NCI-H2171 (cell line): ENCODE measurements at regions not wholly inside any gene's neighbourhood (a gene's known extent, or its start where the extent isn't known, plus 50 kb on each side); places are given as distances from the start of the nearest gene placed in this dataset.
"Not testable (repeated sequence)": the region's sequence is repeated elsewhere in the genome, so short reads cannot be mapped to it uniquely, and the experiment has no call there.

ENCODE experiments used
- DNase-seq: peaks from one replicate; lab custom pipeline; 2025; lab: John Stamatoyannopoulos, UW

DNA sequence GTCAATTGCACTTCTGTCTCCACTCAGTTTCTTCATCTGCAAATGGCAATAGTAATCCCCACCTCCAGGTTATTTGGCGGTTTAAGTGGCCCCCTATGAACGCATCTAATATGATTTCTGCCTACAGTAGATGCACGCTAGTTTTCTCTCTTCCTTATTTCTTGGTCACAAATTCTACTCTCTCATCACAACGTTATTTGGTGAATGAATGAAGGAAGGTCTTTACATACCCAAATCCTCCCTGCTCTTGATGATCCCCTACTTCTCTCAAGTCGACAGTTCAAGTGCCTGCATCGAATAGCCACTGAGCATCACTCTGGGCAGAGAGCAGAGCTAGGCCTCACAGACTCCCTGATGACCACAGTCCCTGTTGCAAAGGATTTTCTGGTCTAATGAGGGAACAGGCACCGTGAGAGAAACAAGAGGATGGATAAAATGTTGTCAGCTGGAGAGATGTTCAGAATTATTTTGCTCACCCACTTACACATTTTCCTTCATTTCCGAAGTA, 181.2 kb upstream of the SMAD3 start:
- DNase-seq = no peak

DNA sequence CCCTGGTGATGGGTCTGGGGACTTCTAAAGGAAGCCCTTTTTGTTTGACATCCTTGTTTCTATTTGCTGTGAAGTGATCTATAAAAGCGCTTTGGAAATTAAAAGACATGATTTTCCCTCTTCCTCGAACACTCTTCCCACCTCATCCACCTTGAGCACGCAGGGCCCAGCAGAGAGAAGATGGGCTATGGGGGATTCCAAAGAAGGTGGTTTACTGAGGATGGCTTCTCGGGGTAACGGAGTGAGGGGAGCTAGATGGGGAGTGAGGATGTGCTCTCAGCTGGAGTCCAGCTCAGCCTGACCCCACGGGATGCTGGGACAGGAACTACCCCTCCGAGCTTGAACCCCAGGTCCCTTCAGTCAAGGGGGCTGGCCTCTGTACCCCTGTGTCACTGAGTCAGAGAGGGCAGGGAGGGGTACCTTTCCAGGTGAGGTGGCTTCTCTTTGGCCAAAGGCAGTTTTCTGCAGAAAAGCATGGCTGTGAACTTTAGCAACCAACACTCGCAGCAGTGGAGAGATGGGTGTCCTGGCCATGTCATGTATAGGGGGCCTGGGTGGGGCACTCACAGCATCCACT, 180.7 kb upstream of the SMAD3 start:
- DNase-seq = no peak

DNA sequence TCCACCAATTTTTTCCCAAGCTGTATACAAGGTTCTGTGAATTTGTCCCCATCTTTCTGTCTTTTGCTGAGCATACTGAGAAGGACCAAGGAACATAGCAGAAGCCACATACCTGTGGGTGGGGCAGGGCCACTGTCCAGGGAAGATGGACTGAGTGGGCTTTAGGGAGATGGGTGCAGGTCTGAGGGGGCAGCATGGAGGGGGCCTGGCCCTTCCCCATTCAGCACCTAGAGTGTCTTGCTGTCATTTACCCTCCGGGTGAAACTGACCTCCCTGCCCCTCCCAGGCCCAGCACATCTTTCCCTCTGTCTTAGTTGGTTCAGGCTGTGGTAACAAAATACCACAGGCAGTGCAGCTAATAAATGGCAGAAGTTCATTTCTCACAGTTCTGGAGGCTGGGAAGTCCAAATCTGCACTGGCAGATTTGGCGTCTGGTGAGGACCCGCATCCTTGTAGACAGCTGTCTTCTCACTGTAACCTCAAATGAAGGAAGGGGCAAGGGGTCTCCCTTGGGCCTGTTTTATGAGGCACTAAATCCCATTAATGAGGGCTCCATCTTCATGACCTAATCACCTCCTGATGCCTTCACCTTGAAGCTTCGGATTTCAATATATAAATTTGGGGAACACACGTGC, 180.0 kb upstream of the SMAD3 start:
- no peak for DNase-seq

- no peak for DNase-seq
These were observed 179.1 kb upstream of the SMAD3 start for GRCh38 chr15:66886241-66886675.

DNA sequence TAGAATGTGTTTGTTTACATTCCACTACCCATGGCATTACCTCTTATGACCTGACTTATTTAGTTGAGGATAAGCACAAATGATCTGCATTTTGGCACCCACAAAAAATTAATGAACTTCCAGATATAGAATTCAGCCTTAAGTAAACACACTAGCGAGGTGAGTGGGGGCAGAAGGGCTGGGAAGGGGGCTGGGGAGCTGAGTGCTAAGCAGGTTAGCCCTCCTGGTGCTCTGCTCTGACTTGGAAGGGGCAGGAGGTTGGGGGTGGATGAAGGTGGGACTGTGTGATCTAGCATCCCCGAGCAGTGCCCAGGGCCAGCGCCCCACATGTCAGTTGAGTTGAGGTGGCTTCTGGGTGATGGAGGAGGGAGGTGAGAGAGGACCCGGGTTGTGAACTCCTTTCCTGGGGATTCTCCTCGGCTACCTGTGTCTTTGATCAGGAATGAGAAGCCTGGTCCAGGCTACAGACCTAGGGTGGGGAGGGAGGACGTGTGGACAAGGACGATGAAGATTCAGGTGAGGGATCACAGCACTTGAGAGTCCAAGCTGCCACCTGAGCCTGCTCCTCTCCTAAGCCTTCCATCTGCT, 178.6 kb upstream of the SMAD3 start:
- DNase-seq = no peak

- not testable (repeated sequence) for DNase-seq
These were observed 176.1 kb upstream of the SMAD3 start for GRCh38 chr15:66889298-66889697.

DNA sequence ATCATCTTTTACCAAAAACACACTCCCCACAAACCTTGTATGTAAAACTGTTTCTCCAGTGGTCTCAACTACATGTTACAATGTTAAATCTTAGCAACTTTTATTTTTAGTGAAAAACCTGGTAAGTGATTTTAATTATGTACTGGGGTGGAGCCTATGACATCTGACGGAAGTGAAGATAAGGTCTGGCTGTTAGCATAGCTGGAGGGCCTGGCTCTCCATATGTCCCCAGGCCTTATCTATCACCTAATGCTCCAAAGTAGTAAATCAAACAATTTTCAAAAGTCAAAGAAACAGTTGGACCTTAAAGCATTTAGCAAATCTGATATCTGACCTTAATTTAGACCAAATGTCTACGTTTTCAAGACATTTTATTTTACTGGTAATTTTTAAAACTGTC, 173.6 kb upstream of the SMAD3 start:
- DNase-seq = no peak

DNA sequence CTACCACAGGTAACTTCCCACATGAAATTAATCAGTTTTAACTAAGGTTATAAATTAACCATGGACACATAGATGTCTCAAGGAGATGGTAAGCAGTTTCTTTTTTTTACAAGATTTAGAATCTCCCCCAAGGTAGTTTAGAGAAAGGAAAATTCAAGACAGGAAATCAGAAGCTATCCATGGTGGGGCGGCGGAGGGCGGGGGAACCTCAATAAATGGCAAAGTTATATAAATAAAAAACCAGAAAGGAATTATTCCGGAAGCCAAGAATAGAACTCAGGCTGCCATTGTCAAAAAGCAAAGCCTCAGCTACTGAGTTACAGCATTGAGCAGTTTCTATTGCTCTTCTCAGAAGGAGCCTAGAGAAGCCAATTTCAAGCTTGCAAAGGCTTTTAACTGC, 172.1 kb upstream of the SMAD3 start:
- no peak for DNase-seq

DNA sequence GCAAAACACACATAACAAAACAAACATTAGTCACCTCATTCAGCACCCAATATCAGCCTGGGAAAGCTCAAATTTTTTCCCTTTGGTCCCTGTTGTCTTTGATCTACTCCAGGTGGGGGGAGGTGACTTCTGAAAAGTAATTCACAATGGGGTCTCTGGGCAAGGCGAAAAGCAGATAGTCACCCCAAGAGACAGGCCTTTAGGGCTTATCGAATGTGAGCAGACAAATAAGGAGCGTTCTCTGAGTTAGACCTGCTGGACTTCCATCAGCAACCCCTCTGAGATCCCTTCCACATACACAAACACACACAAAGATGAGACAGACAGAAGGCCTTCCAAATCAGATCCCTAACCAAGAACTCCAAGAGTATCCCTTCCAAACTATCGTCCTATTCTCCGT, 171.0 kb upstream of the SMAD3 start:
- no peak for DNase-seq

DNA sequence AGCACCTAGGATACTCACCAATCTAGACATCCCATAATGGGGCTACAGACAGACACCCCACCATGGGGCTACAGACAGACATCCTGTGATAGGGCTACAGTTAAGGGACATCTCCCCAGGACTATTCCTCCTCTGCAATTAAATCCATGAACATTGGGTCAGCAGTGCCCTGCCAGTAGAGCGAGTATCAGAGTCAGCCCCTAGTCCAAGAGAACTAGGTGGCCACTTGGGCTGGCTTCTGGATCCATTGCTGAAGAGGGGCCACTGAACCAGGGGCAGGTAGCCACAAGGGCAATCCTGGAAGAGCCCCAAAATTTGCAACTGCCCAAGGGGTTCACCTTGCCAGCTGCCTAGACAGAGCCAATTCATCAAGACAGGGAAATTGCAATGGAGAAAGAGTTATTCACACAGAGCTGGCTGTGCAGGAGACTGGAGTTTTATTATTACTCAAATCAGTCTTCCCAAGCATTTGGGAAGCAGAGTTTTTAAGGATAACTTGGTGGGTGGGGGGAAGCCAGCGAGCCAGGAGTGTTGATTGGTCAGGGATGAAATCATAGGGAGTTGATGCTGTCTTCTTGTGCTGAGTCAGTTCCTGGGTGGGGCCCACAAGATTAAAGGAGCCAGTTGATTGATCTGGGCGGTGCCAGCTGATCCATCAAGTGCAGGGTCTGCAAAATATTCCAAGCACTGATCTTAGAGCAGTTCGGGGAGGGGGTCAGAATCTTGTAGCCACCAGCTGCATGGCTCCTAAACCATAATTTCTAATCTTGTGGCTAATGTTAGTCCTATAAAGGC, 170.2 kb upstream of the SMAD3 start:
- DNase-seq = no peak

GRCh38 chr15:66895794-66896453, 169.5 kb upstream of the SMAD3 start:
- DNase-seq = no peak

DNA sequence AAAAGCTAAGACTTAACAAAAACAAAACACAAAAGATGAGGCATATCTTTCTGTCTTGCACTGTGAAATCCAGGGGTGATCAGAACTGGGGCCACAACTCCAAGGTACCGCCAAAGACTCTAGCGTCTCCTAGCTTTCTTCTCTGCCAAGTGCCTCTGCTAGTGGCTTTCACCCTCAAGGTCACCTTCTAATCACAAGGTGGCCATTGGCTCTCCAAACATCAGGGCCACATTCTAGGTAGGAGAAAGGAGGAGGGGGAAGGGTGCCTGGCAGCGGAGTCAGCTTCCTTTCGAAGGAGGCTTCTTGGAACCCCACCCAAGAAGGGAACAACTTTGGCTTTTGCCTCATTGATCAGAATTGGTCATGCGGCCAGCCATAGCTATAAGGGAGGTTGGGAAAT, 168.8 kb upstream of the SMAD3 start:
- DNase-seq = no peak

DNA sequence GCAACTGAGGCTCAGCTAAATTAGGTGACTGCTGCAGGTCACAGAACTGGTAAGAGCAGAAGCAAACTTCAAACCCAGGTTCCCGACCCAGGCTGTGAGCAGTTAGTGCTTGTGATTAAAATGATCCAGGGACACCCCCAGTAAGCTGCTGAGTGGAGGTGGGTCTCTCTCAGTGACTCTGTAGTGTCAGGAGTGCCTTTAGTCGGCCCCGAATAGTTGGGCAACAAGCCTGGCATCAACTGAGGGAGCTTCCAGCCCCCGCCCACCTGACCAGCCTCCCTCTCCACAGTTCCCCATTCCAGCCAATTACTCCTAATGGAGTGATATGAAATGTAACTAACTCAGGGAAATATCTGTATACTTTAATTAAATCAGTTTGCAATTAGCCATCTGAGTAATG, 168.0 kb upstream of the SMAD3 start:
- DNase-seq = no peak

- DNase-seq = no peak
These were observed 167.4 kb upstream of the SMAD3 start for GRCh38 chr15:66897971-66898370.

- no peak for DNase-seq
These were observed 166.6 kb upstream of the SMAD3 start for GRCh38 chr15:66898656-66899386.

GRCh38 chr15:66899555-66900350, 165.6 kb upstream of the SMAD3 start:
- no peak for DNase-seq

DNA sequence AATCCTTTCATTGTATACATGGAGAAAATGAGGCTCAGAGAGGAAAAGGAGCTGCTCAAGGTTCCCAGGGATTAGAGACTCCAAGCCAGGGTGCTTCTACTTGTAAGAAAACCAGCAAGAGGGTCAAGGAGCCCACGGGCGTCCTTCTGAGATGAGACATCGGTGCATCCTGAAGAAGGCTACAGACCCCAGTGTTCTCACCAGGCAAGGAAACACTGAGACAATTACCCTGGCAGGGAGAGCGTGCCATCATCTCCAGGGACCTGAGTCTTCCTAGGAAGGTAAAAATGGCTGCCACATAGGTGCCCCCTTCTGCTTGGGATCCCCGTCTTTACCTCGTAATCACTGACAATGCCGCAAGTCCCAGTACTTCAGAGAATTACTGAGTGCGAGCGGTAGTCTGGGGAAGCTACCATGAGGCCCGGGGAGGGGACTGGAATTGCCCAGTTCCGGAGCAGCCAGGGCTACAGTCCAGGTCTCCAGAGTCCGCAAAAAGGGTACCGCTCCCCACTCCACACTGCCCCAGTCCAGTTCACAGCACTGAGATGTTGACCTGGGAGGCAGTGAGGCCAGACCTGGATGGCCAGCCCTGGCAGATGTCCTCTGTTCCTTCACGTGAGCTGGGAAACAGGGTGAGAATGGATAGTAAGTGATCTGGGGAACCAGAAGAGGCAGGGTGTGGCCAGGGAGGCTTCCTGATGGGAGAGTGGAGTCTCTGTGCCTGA, 164.7 kb upstream of the SMAD3 start:
- no peak for DNase-seq

DNA sequence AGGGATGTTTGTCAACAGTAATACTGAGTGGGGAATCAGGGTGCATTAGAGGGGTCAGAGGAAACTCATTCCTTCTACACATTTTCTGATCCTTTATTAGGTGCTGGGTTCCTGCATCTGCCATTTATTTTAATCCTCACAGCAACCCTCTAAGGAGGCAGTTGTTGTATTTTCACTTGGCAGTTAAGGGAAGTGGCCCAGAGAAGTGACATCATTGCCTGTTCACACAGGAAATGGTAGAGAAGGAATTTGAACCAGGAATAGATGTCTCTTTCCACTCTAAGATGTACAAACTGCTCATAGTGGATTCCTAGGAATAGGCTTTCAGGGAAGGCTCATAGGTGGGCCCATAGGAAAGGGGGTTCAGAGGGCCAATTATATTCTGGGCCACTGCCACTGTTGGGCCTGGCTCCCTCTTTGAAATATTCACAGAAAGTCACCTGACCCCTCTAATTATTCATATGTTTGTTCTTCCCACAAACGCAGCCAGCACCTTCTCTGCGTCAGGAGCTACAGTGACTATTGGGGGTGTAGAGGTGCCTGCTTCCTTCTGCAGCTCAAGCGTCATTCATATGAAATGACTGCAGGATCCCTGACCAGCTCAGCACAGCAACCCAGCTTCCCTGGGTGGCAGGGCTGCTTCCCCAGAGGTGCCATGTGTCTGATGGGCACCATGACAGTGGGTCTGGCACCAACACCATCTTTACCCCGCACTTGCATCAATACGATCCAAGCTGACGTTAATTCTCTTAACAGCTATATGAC, 163.9 kb upstream of the SMAD3 start:
- no peak for DNase-seq

GRCh38 chr15:66905185-66905584, 160.2 kb upstream of the SMAD3 start:
- DNase-seq = no peak
